Fibroblast of skin of right quadriceps (primary cell): ENCODE measurements at regions not wholly inside any gene's neighbourhood (a gene's known extent, or its start where the extent isn't known, plus 50 kb on each side); places are given as distances from the start of the nearest gene placed in this dataset.

Source experiments
- DNase-seq: peaks from one replicate; pipeline ENCODE4 v3.0.0-alpha.2; 2013

DNA sequence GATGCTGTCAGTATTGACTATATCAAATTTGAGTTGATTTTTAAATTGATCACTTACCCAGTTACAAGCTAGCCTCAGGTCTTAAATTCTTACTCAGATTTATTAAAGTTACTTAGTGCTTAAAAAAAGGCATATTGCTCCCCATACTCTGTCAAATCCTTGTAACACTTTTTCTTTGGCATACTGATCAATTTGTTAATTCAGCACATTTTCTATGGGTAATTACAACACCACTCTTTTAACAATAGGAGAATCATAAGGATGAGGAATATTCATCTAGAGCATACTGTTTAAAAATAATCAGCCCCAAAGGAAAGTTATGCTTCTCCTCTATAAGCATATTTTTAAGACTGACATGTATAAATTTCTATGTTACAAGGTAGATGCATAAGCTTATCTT lies 482.5 kb downstream of the PABPC4L start:
- no peak for DNase-seq

GRCh38 chr4:133714211-133714610 lies 487.4 kb downstream of the PABPC4L start:
- DNase-seq, result no peak

DNA sequence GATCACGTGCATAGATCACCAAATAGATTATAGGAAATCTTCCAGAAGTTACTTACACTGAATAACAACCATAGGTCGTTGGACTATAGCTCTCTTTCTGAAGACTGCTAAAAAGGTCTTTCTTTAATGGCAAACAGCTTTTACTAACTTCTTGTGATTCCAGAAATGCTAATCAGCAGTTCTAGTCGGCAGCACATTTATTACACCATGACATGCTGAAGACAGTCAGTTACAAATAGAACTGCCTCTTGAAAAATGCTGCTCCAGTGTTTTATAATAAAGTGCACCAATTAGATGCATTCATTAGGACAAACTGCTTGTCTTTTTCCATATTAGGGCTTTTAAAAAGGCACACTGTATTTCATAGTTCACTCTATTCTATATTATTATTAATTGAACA lies 488.2 kb downstream of the PABPC4L start:
- DNase-seq, result no peak

- peak; percentile 0 for DNase-seq
These were observed 489.8 kb downstream of the PABPC4L start for GRCh38 chr4:133711817-133712216.

- DNase-seq, result peak; percentile 3
These were observed 507.2 kb downstream of the PABPC4L start for GRCh38 chr4:133694416-133694815.

GRCh38 chr4:133683967-133684366 lies 517.6 kb downstream of the PABPC4L start:
- DNase-seq, result no peak

GRCh38 chr4:133668061-133668851 lies 519.2 kb downstream of the PCDH10 start:
- no peak for DNase-seq

DNA sequence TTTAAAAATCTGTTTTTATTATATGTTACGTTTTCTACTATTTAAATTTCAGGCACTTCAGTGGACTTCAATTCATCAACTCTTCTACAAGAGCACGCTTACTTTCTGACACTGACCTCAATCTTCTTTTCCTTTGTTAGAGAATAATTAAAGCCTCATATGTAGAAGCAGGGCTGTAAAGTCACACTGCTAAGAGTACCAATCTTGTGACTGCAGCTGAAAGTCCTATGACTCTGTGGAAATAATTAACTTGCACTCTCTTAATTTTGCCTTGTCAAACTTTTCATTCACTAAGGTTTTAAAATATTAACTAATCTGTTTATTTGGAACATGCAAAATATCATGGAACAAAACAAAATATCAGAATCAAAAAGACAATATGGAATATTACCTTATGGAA lies 498.1 kb downstream of the PCDH10 start:
- DNase-seq, result no peak

DNA sequence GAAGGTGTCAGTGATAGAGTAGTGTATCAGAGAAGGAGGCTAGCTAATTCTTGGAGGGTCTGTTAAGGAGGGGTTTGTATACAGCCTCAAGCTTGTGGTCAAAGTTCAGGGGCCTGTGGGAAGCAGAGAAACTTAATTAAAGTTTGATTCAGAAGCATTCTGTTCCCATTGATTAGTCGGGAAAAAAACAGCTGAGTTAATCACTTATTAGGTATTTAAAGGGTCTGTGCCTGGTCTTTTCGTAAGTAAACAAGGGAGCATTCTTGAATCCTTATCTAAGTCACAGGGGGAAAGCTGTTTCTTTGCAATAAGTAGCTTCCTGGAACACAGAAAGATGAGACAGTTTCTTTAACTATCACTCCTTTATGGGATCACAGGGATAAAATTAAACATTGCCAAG lies 492.1 kb downstream of the PCDH10 start:
- no peak for DNase-seq

DNA sequence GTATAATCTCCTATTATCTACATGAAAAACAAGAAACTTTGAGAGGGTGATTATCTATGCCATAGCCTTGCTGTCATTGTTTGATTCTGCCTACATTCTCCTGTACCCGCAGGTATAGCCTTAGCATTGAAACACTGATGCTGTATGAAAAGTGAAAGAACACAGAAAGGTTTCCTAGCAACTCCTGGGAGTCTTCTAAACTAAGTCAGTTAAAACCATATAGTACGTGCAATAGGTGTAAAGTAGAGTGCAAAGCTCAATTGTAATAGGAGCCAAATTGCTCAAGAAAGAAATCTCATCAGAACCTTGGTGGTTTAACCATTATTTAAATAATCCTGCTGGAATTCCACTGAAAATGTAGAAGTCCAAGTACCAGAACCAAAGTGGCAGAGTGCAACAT lies 489.7 kb downstream of the PCDH10 start:
- no peak for DNase-seq

DNA sequence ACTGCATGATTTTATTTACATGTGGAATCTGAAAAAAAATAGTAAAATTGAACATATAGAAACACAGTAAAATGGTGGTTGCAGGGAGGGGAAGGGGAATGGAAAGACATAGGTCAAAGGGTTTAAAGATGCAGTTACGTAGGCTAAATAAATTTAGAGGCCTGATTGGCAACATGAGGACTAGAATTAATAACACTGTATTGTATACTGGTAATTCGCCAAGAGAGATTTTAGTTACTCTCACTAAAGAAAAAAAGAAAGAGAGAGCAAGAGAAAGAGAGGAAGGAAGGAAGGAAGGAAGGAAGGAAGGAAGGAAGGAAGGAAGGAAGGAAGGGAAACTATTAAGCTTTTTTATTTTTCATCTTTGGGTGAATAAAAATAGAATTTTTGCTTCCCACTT lies 488.1 kb downstream of the PCDH10 start:
- DNase-seq, result no peak

- DNase-seq, result no peak
These were observed 475.6 kb downstream of the PCDH10 start for GRCh38 chr4:133624744-133625143.

DNA sequence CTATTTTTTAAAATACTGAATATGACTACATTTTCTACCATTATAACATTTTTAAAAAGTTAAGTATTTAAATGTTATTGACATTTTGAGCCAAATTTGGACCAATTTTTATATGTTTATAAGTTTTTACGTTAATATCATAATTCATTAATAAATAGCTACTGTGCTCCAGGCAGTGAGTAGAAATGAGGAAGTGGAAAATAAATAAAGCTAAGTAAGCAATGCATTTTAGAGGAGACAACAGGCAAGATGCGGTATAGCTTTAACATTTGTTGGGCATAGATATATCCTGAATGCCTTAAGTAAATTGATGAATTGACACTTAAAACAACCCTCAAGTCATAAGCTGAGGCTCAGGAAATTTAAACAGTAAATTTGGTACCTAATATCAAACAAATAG lies 474.8 kb downstream of the PCDH10 start:
- no peak for DNase-seq

DNA sequence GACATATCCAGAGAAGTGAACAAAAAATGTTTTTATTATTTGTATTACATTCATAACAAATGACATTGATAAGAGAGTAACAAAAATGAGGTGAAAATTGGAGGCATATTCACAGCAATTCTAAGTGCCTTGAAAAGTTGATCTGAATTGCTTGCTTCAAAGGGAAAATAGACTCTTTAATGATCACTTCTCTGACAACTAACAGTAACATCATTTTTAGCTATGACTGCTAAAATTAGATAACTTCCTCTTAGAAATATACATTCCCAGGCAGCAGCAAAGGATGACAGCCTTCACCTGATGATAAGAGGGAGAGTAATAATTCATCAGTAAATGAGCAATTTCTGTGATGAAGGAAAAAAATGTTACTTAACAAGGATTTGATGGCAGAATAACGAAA lies 472.5 kb downstream of the PCDH10 start:
- DNase-seq, result no peak

GRCh38 chr4:133620555-133620954 lies 471.5 kb downstream of the PCDH10 start:
- DNase-seq, result no peak

GRCh38 chr4:133618963-133619362 lies 469.9 kb downstream of the PCDH10 start:
- peak; percentile 14 for DNase-seq

DNA sequence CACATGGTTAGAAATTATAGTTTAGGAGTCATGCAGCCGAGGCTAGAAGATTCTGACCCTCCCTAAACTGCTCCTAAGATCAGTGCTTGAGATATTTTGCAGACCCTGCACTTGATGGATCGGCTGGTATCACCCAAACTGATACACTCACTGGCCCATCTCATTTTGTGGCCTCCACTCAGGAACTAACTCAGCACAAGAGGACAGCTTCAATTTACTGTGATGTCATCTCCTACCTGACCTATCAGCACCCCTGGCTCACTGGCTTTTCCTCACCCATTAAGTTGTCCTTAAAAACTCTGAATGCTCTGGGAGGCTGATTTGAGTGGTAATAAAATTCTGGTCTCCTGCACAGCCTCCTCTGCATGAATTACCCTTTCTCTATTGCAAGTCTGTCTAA lies 450.9 kb downstream of the PCDH10 start:
- no peak for DNase-seq

DNA sequence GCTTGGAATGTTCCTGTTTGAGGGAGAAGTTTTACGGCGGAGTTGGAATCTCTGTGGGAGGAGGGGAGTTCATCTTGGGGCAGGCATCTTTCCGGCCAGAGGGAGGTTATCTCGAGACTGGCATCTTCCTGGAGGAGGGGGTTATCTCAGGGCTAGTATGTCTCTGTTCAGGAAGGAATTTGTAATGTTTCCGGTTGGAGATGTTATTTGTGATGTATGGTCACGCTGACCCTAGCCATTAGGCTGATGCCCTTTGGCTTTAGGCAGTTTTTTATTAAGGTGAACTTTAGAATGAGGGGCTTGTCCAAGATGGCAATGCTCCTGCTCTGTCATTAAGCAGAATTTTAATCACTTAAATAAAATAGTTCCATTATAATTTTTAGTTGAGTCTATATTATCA lies 449.7 kb downstream of the PCDH10 start:
- DNase-seq, result no peak

- DNase-seq, result peak; percentile 2
These were observed 448.2 kb downstream of the PCDH10 start for GRCh38 chr4:133597251-133597650.

GRCh38 chr4:133596459-133596858 lies 447.4 kb downstream of the PCDH10 start:
- DNase-seq, result no peak

GRCh38 chr4:133594390-133595207 lies 445.5 kb downstream of the PCDH10 start:
- DNase-seq, result peak; percentile 65

- no peak for DNase-seq
These were observed 444.7 kb downstream of the PCDH10 start for GRCh38 chr4:133593764-133594163.

GRCh38 chr4:133592591-133592990 lies 443.5 kb downstream of the PCDH10 start:
- no peak for DNase-seq

GRCh38 chr4:133592106-133592505 lies 443.0 kb downstream of the PCDH10 start:
- no peak for DNase-seq
